Colonic mucosa (tissue), 4 donors: ENCODE measurements at regions not wholly inside any gene's neighbourhood (a gene's known extent, or its start where the extent isn't known, plus 50 kb on each side); places are given as distances from the start of the nearest gene placed in this dataset.

Experiments used
- DNase-seq: peaks from one replicate; pipeline ENCODE4 v3.0.0-alpha.2; 2020
- H3K27ac ChIP-seq: fragments of 200-600 bp; one replicate; pipeline ENCODE4 v1.8.0; 2021
- H3K27me3 ChIP-seq: fragments of 200-600 bp; one replicate; pipeline ENCODE4 v1.8.0; 2021
- H3K36me3 ChIP-seq: fragments of 200-600 bp; one replicate; pipeline ENCODE4 v1.8.0; 2021
- H3K4me1 ChIP-seq: fragments of 200-600 bp; one replicate; pipeline ENCODE4 v1.8.0; 2021; ENCODE audit warnings: mild to moderate bottlenecking
- H3K4me3 ChIP-seq: fragments of 200-600 bp; one replicate; pipeline ENCODE4 v1.8.0; 2021
- H3K9ac ChIP-seq, 2 donors: one replicate each; pipeline ENCODE4 v1.7.0; 2013; ENCODE audit warnings: control low read depth in 2 of 2, low read depth in 2 of 2, low read length in 2 of 2
- H3K9me3 ChIP-seq: fragments of 200-600 bp; one replicate; pipeline ENCODE4 v1.8.0; 2021
- intact Hi-C: fragments of 100-400 bp; cut with DNase I; formaldehyde crosslinking; loops from one replicate; pipeline ENCODE4 v1.14.1; 2022
- TF ChIP-seq, protein P1 (sequence below): fragments of 200-600 bp; IDR thresholded peaks from one replicate; pipeline ENCODE4 v1.8.0; 2022; ENCODE audit warnings: antibody characterized with exemption, mild to moderate bottlenecking
- donor health status: healthy.
- donor health status: DM: no; HTN: no; CAD: no.
- donor health status: DM: no; HTN: no; CAD: no.

DNA sequence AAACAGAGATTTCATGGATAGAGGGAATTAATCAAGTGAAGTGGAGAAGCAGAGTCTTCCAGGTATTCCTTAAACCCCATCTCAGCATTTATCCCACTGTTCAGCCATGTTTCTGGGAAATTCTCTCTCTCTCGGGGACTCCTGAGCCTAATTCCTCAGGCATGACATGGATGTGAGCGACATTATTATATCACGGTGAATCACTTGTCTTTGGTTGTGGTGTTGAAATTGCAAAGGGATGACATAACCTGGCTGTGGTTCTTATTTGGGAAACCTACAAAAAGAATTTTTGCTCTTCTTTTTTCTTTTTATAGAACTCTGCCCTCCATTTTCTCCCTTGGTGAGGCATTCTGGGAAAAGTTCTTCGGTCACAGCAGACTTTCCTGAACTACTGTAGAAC, 457.9 kb upstream of the PTGER4 start:
- Histone ChIP-seq H3K4me3 (no peak overlapping the region), H3K27ac (no peak overlapping the region), H3K9me3 (no peaks in the 10 kb centered on the region), H3K27me3 (no peaks in the 10 kb centered on the region), H3K4me1 (no peaks in the 10 kb centered on the region), H3K9ac (no peak overlapping the region), H3K36me3 (no peaks in the 10 kb centered on the region)
- TF ChIP-seq, protein P1, sequence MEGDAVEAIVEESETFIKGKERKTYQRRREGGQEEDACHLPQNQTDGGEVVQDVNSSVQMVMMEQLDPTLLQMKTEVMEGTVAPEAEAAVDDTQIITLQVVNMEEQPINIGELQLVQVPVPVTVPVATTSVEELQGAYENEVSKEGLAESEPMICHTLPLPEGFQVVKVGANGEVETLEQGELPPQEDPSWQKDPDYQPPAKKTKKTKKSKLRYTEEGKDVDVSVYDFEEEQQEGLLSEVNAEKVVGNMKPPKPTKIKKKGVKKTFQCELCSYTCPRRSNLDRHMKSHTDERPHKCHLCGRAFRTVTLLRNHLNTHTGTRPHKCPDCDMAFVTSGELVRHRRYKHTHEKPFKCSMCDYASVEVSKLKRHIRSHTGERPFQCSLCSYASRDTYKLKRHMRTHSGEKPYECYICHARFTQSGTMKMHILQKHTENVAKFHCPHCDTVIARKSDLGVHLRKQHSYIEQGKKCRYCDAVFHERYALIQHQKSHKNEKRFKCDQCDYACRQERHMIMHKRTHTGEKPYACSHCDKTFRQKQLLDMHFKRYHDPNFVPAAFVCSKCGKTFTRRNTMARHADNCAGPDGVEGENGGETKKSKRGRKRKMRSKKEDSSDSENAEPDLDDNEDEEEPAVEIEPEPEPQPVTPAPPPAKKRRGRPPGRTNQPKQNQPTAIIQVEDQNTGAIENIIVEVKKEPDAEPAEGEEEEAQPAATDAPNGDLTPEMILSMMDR, result no peak
- DNase-seq, result no peak
- intact Hi-C loops, result no loop called here

GRCh38 chr5:40221255-40221654, 458.5 kb upstream of the PTGER4 start:
- DNase-seq, result no peak
- no peak overlapping the region for H3K4me3 ChIP-seq
- H3K36me3 ChIP-seq, result no peaks in the 10 kb centered on the region
- no peak overlapping the region for H3K9ac ChIP-seq
- no peaks in the 10 kb centered on the region for H3K27me3 ChIP-seq
- H3K9me3 ChIP-seq, result no peaks in the 10 kb centered on the region
- intact Hi-C loops, result no loop called here
- TF ChIP-seq, protein P1, result no peak
- no peak overlapping the region for H3K27ac ChIP-seq
- H3K4me1 ChIP-seq, result no peaks in the 10 kb centered on the region

DNA sequence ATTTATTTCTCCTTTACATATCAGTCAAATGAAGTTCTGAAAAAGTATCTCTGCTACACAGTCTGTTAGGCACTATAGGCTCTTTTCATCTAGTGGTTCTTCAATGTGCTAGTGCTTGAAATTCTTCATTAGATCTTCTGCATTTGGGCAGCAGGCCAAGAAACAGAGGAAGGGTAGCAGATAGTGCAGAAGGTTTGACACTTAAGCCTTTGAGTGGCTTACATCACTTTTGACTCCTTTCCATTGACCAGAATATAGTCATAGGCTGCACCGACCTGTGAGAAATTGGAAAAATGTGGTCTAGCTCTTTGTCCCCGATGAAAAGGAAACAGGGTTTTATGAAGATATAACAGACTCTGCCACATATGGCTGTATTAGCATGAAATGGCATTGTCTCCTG, 459.5 kb upstream of the PTGER4 start:
- H3K27me3 ChIP-seq, result no peaks in the 10 kb centered on the region
- H3K9me3 ChIP-seq, result no peaks in the 10 kb centered on the region
- intact Hi-C loops, result no loop called here
- no peak for DNase-seq
- H3K4me3 ChIP-seq, result no peak overlapping the region
- no peaks in the 10 kb centered on the region for H3K4me1 ChIP-seq
- H3K27ac ChIP-seq, result no peak overlapping the region
- no peak overlapping the region for H3K9ac ChIP-seq
- no peaks in the 10 kb centered on the region for H3K36me3 ChIP-seq
- TF ChIP-seq, protein P1, result no peak

DNA sequence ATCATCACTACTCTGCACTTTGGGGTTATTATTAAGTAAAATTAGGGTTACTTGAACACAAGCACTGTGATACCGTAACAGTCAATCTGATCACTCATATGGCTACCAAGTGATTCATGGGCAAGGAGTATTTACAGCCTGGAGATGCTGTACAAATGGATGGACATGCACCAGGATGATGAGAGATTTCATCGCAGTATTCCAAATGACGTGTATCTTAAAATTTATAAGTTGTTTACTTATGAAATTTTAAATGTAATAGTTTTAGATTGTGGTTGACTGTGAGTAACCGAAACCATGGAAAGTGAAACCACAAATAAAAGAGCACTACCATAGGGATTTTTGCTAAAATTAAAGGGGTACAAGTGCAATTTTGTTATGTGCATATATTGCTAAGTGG, 462.2 kb upstream of the PTGER4 start:
- H3K9ac ChIP-seq, result no peak overlapping the region
- H3K4me1 ChIP-seq, result no peaks in the 10 kb centered on the region
- no peaks in the 10 kb centered on the region for H3K9me3 ChIP-seq
- no peak overlapping the region for H3K4me3 ChIP-seq
- TF ChIP-seq, protein P1, result no peak
- intact Hi-C loops, result no loop called here
- H3K27ac ChIP-seq, result no peak overlapping the region
- no peaks in the 10 kb centered on the region for H3K27me3 ChIP-seq
- no peak for DNase-seq
- no peaks in the 10 kb centered on the region for H3K36me3 ChIP-seq

GRCh38 chr5:40210694-40211093, 469.0 kb upstream of the PTGER4 start:
- no peaks in the 10 kb centered on the region for H3K4me1 ChIP-seq
- intact Hi-C loops, result no loop called here
- no peaks in the 10 kb centered on the region for H3K36me3 ChIP-seq
- no peak overlapping the region for H3K4me3 ChIP-seq
- H3K27me3 ChIP-seq, result no peaks in the 10 kb centered on the region
- DNase-seq, result no peak
- H3K9me3 ChIP-seq, result no peaks in the 10 kb centered on the region
- TF ChIP-seq, protein P1, result no peak
- no peak overlapping the region for H3K27ac ChIP-seq
- H3K9ac ChIP-seq, result no peak overlapping the region

DNA sequence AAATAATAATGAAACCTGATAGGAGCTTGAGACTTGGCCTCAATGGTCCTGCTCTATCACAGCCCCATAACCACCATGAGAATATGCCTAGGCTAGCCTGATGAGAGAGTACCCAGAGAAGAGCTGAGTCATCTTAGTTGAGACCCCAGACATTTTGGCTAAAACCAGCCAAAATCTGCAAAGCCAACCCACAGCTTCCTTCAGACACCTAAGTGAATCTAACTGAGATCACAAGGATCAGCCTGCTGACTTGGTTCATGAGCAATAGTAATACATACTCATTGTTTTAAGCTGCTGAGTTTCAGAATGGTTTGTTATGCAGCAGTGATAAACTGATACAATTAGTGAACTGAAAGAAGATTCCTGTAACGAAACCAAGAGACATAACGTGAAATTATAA, 473.7 kb upstream of the PTGER4 start:
- no peak overlapping the region for H3K4me3 ChIP-seq
- DNase-seq, result no peak
- H3K9ac ChIP-seq, result no peak overlapping the region
- no peaks in the 10 kb centered on the region for H3K4me1 ChIP-seq
- H3K27ac ChIP-seq, result no peak overlapping the region
- TF ChIP-seq, protein P1, result no peak
- no peaks in the 10 kb centered on the region for H3K9me3 ChIP-seq
- intact Hi-C loops, result no loop called here
- H3K27me3 ChIP-seq, result no peaks in the 10 kb centered on the region
- H3K36me3 ChIP-seq, result no peaks in the 10 kb centered on the region
